ENCODE measurements at regions not wholly inside any gene's neighbourhood (a gene's known extent, or its start where the extent isn't known, plus 50 kb on each side); places are given as distances from the start of the nearest gene placed in this dataset.

DNA sequence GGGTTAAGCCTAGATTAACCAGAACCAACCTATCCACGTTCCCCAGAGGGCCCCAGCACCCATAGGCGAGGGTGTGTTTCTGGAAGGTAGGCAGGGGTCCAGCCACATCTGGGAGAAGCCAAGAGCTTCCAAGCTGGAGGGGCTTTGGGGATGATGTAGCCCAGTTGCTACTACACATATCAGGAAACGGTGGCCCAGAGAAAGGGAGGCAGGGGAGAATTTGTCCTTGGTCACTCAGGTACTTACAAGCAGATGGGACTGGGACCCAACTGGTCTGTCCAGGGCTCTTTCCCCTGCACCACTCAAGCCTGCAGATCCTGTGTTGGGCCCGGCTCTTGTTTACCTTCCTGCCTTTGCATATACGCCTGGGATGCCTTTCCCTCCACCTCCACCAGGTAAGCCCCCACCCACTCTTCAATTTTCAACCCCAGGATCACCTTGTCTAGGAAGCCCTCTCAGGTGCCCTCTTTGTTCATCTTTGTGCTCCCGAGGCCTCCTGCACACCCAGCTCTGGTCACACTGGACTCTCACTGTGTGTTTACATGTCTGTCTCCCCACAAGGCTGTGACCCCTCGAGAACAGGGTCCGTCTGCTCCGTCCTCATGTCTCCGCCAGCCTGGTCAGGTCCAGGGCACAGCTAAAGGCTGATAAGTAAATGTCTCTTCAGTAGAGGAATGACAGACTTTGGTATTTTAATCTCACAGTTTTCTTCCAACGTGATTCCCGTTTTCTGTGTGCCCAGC, 204.4 kb upstream of the LINGO1 start (continued):
- TF ChIP-seq, protein P1, sequence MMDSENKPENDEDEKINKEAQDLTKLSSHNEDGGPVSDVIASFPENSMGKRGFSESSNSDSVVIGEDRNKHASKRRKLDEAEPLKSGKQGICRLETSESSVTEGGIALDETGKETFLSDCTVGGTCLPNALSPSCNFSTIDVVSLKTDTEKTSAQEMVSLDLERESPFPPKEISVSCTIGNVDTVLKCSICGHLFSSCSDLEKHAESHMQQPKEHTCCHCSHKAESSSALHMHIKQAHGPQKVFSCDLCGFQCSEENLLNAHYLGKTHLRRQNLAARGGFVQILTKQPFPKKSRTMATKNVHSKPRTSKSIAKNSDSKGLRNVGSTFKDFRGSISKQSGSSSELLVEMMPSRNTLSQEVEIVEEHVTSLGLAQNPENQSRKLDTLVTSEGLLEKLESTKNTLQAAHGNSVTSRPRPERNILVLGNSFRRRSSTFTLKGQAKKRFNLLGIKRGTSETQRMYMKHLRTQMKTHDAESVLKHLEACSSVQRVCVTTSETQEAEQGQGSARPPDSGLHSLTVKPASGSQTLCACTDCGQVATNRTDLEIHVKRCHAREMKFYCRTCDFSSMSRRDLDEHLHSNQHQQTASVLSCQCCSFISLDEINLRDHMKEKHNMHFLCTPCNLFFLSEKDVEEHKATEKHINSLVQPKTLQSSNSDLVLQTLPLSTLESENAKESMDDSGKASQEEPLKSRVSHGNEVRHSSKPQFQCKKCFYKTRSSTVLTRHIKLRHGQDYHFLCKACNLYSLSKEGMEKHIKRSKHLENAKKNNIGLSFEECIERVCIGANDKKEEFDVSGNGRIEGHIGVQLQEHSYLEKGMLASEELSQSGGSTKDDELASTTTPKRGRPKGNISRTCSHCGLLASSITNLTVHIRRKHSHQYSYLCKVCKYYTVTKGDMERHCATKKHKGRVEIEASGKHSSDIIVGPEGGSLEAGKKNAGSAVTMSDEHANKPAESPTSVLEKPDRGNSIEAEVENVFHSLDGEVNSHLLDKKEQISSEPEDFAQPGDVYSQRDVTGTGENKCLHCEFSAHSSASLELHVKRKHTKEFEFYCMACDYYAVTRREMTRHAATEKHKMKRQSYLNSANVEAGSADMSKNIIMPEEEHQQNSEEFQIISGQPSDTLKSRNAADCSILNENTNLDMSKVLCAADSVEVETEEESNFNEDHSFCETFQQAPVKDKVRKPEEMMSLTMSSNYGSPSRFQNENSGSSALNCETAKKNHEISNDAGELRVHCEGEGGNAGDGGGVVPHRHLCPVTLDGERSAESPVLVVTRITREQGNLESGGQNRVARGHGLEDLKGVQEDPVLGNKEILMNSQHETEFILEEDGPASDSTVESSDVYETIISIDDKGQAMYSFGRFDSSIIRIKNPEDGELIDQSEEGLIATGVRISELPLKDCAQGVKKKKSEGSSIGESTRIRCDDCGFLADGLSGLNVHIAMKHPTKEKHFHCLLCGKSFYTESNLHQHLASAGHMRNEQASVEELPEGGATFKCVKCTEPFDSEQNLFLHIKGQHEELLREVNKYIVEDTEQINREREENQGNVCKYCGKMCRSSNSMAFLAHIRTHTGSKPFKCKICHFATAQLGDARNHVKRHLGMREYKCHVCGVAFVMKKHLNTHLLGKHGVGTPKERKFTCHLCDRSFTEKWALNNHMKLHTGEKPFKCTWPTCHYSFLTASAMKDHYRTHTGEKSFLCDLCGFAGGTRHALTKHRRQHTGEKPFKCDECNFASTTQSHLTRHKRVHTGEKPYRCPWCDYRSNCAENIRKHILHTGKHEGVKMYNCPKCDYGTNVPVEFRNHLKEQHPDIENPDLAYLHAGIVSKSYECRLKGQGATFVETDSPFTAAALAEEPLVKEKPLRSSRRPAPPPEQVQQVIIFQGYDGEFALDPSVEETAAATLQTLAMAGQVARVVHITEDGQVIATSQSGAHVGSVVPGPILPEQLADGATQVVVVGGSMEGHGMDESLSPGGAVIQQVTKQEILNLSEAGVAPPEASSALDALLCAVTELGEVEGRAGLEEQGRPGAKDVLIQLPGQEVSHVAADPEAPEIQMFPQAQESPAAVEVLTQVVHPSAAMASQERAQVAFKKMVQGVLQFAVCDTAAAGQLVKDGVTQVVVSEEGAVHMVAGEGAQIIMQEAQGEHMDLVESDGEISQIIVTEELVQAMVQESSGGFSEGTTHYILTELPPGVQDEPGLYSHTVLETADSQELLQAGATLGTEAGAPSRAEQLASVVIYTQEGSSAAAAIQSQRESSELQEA (CRISPR knock-in tag; IDR thresholded peaks at IDR 0.05; ENCODE audit: not compliant biosample characterization), result no peak
- TF ChIP-seq, protein P2, sequence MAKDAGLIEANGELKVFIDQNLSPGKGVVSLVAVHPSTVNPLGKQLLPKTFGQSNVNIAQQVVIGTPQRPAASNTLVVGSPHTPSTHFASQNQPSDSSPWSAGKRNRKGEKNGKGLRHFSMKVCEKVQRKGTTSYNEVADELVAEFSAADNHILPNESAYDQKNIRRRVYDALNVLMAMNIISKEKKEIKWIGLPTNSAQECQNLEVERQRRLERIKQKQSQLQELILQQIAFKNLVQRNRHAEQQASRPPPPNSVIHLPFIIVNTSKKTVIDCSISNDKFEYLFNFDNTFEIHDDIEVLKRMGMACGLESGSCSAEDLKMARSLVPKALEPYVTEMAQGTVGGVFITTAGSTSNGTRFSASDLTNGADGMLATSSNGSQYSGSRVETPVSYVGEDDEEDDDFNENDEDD (CRISPR knock-in tag; IDR thresholded peaks at IDR 0.05; ENCODE audit: borderline replicate concordance), result no peak
- TF ChIP-seq ZMAT3 (CRISPR knock-in tag; conservative IDR thresholded peaks at IDR 0.05) (no peak), STAG1 (CRISPR knock-in tag; IDR thresholded peaks at IDR 0.05) (no peak), GZF1 (CRISPR knock-in tag; IDR thresholded peaks at IDR 0.05) (no peak), ZFP36L2 (CRISPR knock-in tag; IDR thresholded peaks at IDR 0.05) (no peak), ZMYM3 (CRISPR knock-in tag; IDR thresholded peaks at IDR 0.05) (no peak)
- TF ChIP-seq, protein P3, sequence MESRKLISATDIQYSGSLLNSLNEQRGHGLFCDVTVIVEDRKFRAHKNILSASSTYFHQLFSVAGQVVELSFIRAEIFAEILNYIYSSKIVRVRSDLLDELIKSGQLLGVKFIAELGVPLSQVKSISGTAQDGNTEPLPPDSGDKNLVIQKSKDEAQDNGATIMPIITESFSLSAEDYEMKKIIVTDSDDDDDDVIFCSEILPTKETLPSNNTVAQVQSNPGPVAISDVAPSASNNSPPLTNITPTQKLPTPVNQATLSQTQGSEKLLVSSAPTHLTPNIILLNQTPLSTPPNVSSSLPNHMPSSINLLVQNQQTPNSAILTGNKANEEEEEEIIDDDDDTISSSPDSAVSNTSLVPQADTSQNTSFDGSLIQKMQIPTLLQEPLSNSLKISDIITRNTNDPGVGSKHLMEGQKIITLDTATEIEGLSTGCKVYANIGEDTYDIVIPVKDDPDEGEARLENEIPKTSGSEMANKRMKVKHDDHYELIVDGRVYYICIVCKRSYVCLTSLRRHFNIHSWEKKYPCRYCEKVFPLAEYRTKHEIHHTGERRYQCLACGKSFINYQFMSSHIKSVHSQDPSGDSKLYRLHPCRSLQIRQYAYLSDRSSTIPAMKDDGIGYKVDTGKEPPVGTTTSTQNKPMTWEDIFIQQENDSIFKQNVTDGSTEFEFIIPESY (CRISPR knock-in tag; IDR thresholded peaks at IDR 0.05), result no peak
- TF ChIP-seq, protein P4, sequence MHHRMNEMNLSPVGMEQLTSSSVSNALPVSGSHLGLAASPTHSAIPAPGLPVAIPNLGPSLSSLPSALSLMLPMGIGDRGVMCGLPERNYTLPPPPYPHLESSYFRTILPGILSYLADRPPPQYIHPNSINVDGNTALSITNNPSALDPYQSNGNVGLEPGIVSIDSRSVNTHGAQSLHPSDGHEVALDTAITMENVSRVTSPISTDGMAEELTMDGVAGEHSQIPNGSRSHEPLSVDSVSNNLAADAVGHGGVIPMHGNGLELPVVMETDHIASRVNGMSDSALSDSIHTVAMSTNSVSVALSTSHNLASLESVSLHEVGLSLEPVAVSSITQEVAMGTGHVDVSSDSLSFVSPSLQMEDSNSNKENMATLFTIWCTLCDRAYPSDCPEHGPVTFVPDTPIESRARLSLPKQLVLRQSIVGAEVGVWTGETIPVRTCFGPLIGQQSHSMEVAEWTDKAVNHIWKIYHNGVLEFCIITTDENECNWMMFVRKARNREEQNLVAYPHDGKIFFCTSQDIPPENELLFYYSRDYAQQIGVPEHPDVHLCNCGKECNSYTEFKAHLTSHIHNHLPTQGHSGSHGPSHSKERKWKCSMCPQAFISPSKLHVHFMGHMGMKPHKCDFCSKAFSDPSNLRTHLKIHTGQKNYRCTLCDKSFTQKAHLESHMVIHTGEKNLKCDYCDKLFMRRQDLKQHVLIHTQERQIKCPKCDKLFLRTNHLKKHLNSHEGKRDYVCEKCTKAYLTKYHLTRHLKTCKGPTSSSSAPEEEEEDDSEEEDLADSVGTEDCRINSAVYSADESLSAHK (CRISPR knock-in tag; IDR thresholded peaks at IDR 0.05; ENCODE audit: borderline replicate concordance), result no peak
- TF ChIP-seq, protein P5, sequence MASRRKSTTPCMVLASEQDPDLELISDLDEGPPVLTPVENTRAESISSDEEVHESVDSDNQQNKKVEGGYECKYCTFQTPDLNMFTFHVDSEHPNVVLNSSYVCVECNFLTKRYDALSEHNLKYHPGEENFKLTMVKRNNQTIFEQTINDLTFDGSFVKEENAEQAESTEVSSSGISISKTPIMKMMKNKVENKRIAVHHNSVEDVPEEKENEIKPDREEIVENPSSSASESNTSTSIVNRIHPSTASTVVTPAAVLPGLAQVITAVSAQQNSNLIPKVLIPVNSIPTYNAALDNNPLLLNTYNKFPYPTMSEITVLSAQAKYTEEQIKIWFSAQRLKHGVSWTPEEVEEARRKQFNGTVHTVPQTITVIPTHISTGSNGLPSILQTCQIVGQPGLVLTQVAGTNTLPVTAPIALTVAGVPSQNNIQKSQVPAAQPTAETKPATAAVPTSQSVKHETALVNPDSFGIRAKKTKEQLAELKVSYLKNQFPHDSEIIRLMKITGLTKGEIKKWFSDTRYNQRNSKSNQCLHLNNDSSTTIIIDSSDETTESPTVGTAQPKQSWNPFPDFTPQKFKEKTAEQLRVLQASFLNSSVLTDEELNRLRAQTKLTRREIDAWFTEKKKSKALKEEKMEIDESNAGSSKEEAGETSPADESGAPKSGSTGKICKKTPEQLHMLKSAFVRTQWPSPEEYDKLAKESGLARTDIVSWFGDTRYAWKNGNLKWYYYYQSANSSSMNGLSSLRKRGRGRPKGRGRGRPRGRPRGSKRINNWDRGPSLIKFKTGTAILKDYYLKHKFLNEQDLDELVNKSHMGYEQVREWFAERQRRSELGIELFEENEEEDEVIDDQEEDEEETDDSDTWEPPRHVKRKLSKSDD (CRISPR knock-in tag; IDR thresholded peaks at IDR 0.05; ENCODE audit: low read depth), result no peak
